Activated CD4-positive, alpha-beta T cell treated with anti-CD3 and anti-CD28 coated beads, Interleukin-2, amount 50 U/mL, for 48 hours (primary cell): ENCODE measurements at regions not wholly inside any gene's neighbourhood (a gene's known extent, or its start where the extent isn't known, plus 50 kb on each side); places are given as distances from the start of the nearest gene placed in this dataset.

Source experiments
- DNase-seq, 2 experiments: peaks; one replicate each; pipeline ENCODE4 v3.0.0-alpha.2; 2020

- DNase-seq: no peak
Measured at GRCh38 chr21:32216293-32216692, 62.6 kb downstream of the MIS18A start.

GRCh38 chr21:32215306-32215685 lies 63.6 kb downstream of the MIS18A start:
- DNase-seq: no peak

- DNase-seq: no peak
Measured at GRCh38 chr21:32214654-32215305, 64.1 kb downstream of the MIS18A start.

- no peak for DNase-seq
Measured at GRCh38 chr21:32212116-32212515, 66.7 kb downstream of the MIS18A start.

GRCh38 chr21:32211306-32211705 lies 67.5 kb downstream of the MIS18A start:
- DNase-seq: no peak

GRCh38 chr21:32209580-32209979 lies 69.3 kb downstream of the MIS18A start:
- DNase-seq: no peak

GRCh38 chr21:32207406-32207716 lies 71.5 kb downstream of the MIS18A start:
- DNase-seq: no peak

GRCh38 chr21:32206631-32207405 lies 72.0 kb downstream of the MIS18A start:
- no peak for DNase-seq

GRCh38 chr21:32203877-32204480 lies 74.9 kb downstream of the MIS18A start:
- DNase-seq: no peak

GRCh38 chr21:32200029-32200428 lies 78.8 kb downstream of the MIS18A start:
- DNase-seq: no peak

- DNase-seq: no peak
Measured at GRCh38 chr21:32198384-32198783, 80.5 kb downstream of the MIS18A start.

- DNase-seq: no peak
Measured at GRCh38 chr21:32197896-32198295, 81.0 kb downstream of the MIS18A start.

- no peak for DNase-seq
Measured at GRCh38 chr21:32196001-32196400, 82.8 kb downstream of the MIS18A start.

- DNase-seq: no peak
Measured at GRCh38 chr21:32193098-32193465, 85.8 kb downstream of the MIS18A start.

GRCh38 chr21:32192291-32193097 lies 86.4 kb downstream of the MIS18A start:
- no peak for DNase-seq

GRCh38 chr21:32190493-32191144 lies 88.2 kb downstream of the MIS18A start:
- no peak for DNase-seq

GRCh38 chr21:32189688-32190483 lies 89.0 kb downstream of the MIS18A start:
- DNase-seq: no peak

- no peak for DNase-seq
Measured at GRCh38 chr21:32186804-32187203, 92.0 kb downstream of the MIS18A start.

- DNase-seq: no peak
Measured at GRCh38 chr21:32185726-32186125, 93.1 kb downstream of the MIS18A start.

GRCh38 chr21:32185103-32185502 lies 93.7 kb downstream of the MIS18A start:
- DNase-seq: no peak

- no peak for DNase-seq
Measured at GRCh38 chr21:32184485-32184884, 94.4 kb downstream of the MIS18A start.

- DNase-seq: no peak
Measured at GRCh38 chr21:32184065-32184464, 94.8 kb downstream of the MIS18A start.
